HepG2 (cell line): ENCODE measurements at regions not wholly inside any gene's neighbourhood (a gene's known extent, or its start where the extent isn't known, plus 50 kb on each side); places are given as distances from the start of the nearest gene placed in this dataset.

Experiments used
- ATAC-seq: fragments of 200-7000 bp; cut with Tn5 transposase; 3 replicates; pipeline ENCODE4 v1.9.1; 2020; ENCODE audit warnings: mild to moderate bottlenecking, moderate library complexity
- BruUV-seq: library from RNA; stranded (reverse); fragments of 400-500 nt; replicated peaks from 2 replicates; lab custom pipeline; 2021; lab: Mats Ljungman, UMichigan
- CTCF ChIA-PET: fragments of 300-600 bp; formaldehyde crosslinking; extraction: SDS; loops from one replicate; lab custom pipeline; 2021; ENCODE audit warnings: low total read pairs, inconsistent platforms, low intra/inter-chr PET ratio; lab: Yijun Ruan, JAX
- POLR2A ChIA-PET: fragments of 350-600 bp; sonication (Branson Sonifier 250); formaldehyde crosslinking; loops from one replicate; lab custom pipeline; 2020; ENCODE audit warnings: antibody characterized with exemption, inconsistent platforms; lab: Yijun Ruan, JAX
- DNase-seq: peaks from one replicate; pipeline ENCODE4 v3.0.0-alpha.2; 2015; ENCODE audit warnings: low spot score
- FAIRE-seq: peaks from 3 replicates; lab custom pipeline; 2011; peaks lifted over from hg19 to GRCh38; lab: Jason Lieb, UNC
- H2AFZ ChIP-seq: one replicate; pipeline ENCODE4 v1.6.1; 2011; ENCODE audit warnings: low read length, inconsistent platforms
- H3K27ac ChIP-seq: fragments of 300-600 bp; 3 replicates; pipeline ENCODE4 v1.8.0; 2011; ENCODE audit warnings: mixed run types, mild to moderate bottlenecking, mixed read lengths, low read length, inconsistent platforms; ENCODE audit not compliant: insufficient read depth; ENCODE audit errors: extremely low read length
- H3K27me3 ChIP-seq, 2 experiments: fragments of 200-600 bp in 1 of 2; 2 replicates in 1 of 2; 3 replicates in 1 of 2; pipeline versions ENCODE4 v1.6.0 to v1.8.0; 2011; ENCODE audit warnings: low read length in 2 of 2, mild to moderate bottlenecking in 2 of 2, moderate library complexity in 2 of 2, inconsistent platforms in 1 of 2; ENCODE audit not compliant: insufficient read depth in 2 of 2, control insufficient read depth in 1 of 2
- H3K36me3 ChIP-seq, 2 experiments: fragments of 200-600 bp in 1 of 2; replicated peaks in 1 of 2; 2 replicates in 1 of 2; 3 replicates in 1 of 2; pipeline versions ENCODE4 v1.5.1 to v1.8.0; 2011; ENCODE audit warnings: low read length in 2 of 2, inconsistent platforms in 1 of 2; ENCODE audit not compliant: insufficient read depth in 2 of 2, control insufficient read depth in 1 of 2
- H3K4me1 ChIP-seq: 2 replicates; pipeline ENCODE4 v1.5.1; 2012; ENCODE audit warnings: low read length, inconsistent platforms; ENCODE audit not compliant: insufficient read depth
- H3K4me2 ChIP-seq: 2 replicates; pipeline ENCODE4 v1.6.0; 2011; ENCODE audit warnings: low read depth, low read length, inconsistent platforms
- H3K4me3 ChIP-seq, 3 experiments: fragments of 200-600 bp in 1 of 3; sonication (generic), shearing (Covaris generic) in 1 of 3; replicated peaks in 1 of 3; 2 replicates each; pipeline ENCODE4 v1.5.1; 2011 to 2016; ENCODE audit warnings: low read length in 3 of 3, inconsistent platforms in 2 of 3, low read depth in 2 of 3, mild to moderate bottlenecking in 2 of 3, control low read depth in 1 of 3, mixed read lengths in 1 of 3; ENCODE audit not compliant: insufficient read depth in 1 of 3
- H3K79me2 ChIP-seq: one replicate; pipeline ENCODE4 v1.6.1; 2011; ENCODE audit warnings: low read length, inconsistent platforms; ENCODE audit not compliant: insufficient read depth
- H3K9ac ChIP-seq: 2 replicates; pipeline ENCODE4 v1.6.0; 2011; ENCODE audit warnings: mild to moderate bottlenecking, low read depth, low read length, inconsistent platforms; ENCODE audit not compliant: insufficient read depth
- H3K9me3 ChIP-seq: 2 replicates; pipeline ENCODE4 v1.5.1; 2012; ENCODE audit warnings: mild to moderate bottlenecking, low read length
- H4K20me1 ChIP-seq: 2 replicates; pipeline ENCODE4 v1.6.0; 2011; ENCODE audit warnings: inconsistent platforms, mild to moderate bottlenecking, low read length, moderate library complexity; ENCODE audit not compliant: insufficient read depth
- CAMTA2 ChIP-seq: sonication (generic); formaldehyde crosslinking; IDR thresholded peaks from 2 replicates; pipeline ENCODE4 v1.4.0; 2020; ENCODE audit warnings: mild to moderate bottlenecking, missing genetic modification reagents, borderline replicate concordance
- KLF12 ChIP-seq: sonication (generic); formaldehyde crosslinking; IDR thresholded peaks from 2 replicates; pipeline ENCODE4 v1.4.0; 2020; ENCODE audit warnings: missing genetic modification reagents, borderline replicate concordance
- MAZ ChIP-seq, 2 experiments: sonication (generic) in 1 of 2; formaldehyde crosslinking in 1 of 2; IDR thresholded peaks; 2 replicates each; pipeline versions ENCODE4 v1.5.0 to v1.6.1; 2012 to 2020; ENCODE audit warnings: low read depth in 2 of 2, mild to moderate bottlenecking in 2 of 2, borderline replicate concordance in 1 of 2, improper control_type of control experiment in 1 of 2, low read length in 1 of 2, missing genetic modification reagents in 1 of 2, moderate library complexity in 1 of 2
- MTA1 ChIP-seq: sonication (generic); formaldehyde crosslinking; IDR thresholded peaks from 2 replicates; pipeline ENCODE4 v1.4.0; 2020; ENCODE audit warnings: missing genetic modification reagents, mild to moderate bottlenecking, borderline replicate concordance
- NRL ChIP-seq: sonication (generic); formaldehyde crosslinking; IDR thresholded peaks from 2 replicates; pipeline ENCODE4 v1.5.0; 2020; ENCODE audit warnings: missing genetic modification reagents, mild to moderate bottlenecking, moderate library complexity, borderline replicate concordance
- SALL1 ChIP-seq: sonication (generic); formaldehyde crosslinking; IDR thresholded peaks from 2 replicates; pipeline ENCODE4 v1.8.0; 2022; ENCODE audit warnings: mild to moderate bottlenecking, missing genetic modification reagents
- STAT5B ChIP-seq: sonication (generic); formaldehyde crosslinking; IDR thresholded peaks from 2 replicates; pipeline ENCODE4 v1.4.0; 2020; ENCODE audit warnings: missing genetic modification reagents
- ZFYVE20 ChIP-seq: sonication (generic); formaldehyde crosslinking; IDR thresholded peaks from 2 replicates; pipeline ENCODE4 v1.8.0; 2023; ENCODE audit warnings: low read depth, mild to moderate bottlenecking, moderate library complexity, missing genetic modification reagents, borderline replicate concordance
- ZNF180 ChIP-seq: sonication (generic); formaldehyde crosslinking; IDR thresholded peaks from 2 replicates; pipeline ENCODE4 v1.4.0; 2020; ENCODE audit warnings: low read depth, missing genetic modification reagents, borderline replicate concordance
- ZNF652 ChIP-seq: IDR thresholded peaks from 2 replicates; pipeline ENCODE4 v1.6.1; 2016; ENCODE audit warnings: low read depth, borderline replicate concordance
- ZNF768 ChIP-seq: sonication (generic); formaldehyde crosslinking; IDR thresholded peaks from 2 replicates; pipeline ENCODE4 v1.4.0; 2020; ENCODE audit warnings: missing genetic modification reagents
- ZNF772 ChIP-seq: sonication (generic); formaldehyde crosslinking; IDR thresholded peaks from 2 replicates; pipeline ENCODE4 v1.5.0; 2020; ENCODE audit warnings: mild to moderate bottlenecking, missing genetic modification reagents
- ZNF775 ChIP-seq: sonication (generic); formaldehyde crosslinking; IDR thresholded peaks from 2 replicates; pipeline ENCODE4 v1.4.0; 2020; ENCODE audit warnings: missing genetic modification reagents, mild to moderate bottlenecking, moderate library complexity, borderline replicate concordance
- ZSCAN20 ChIP-seq: sonication (generic); formaldehyde crosslinking; IDR thresholded peaks from 2 replicates; pipeline ENCODE4 v1.4.0; 2020; ENCODE audit warnings: missing genetic modification reagents, mild to moderate bottlenecking, borderline replicate concordance
- WGBS: methylation state at CpG from one replicate; pipeline ENCODE4 v1.1.6; 2017; ENCODE audit warnings: low lambda C conversion rate; 5-methylcytosine and 5-hydroxymethylcytosine counted together
- in situ Hi-C: cut with HindIII; loops from 2 replicates; pipeline ENCODE4 v1.10.0; 2017; ENCODE audit warnings: low pct_unique_long_range_greater_than_20kb; ENCODE audit not compliant: extremely low pct_ligation_motif_present
- intact Hi-C: fragments of 100-400 bp; cut with micrococcal nuclease; formaldehyde crosslinking; loops from one replicate; pipeline ENCODE4 v1.10.0; 2022; ENCODE audit not compliant: unreplicated experiment
- TF ChIP-seq, protein P1 (sequence below): sonication (generic); formaldehyde crosslinking; IDR thresholded peaks from 2 replicates; pipeline ENCODE4 v1.4.0; 2020; ENCODE audit warnings: missing genetic modification reagents, low read depth, mild to moderate bottlenecking, borderline replicate concordance
- TF ChIP-seq, protein P2 (sequence below): sonication (generic); formaldehyde crosslinking; IDR thresholded peaks from 2 replicates; pipeline ENCODE4 v1.4.0; 2020; ENCODE audit warnings: mild to moderate bottlenecking, missing genetic modification reagents
- TF ChIP-seq, protein P3 (sequence below): sonication (generic); formaldehyde crosslinking; IDR thresholded peaks from 2 replicates; pipeline ENCODE4 v1.4.0; 2020; ENCODE audit warnings: missing genetic modification reagents
- TF ChIP-seq, protein P4 (sequence below): sonication (generic); formaldehyde crosslinking; IDR thresholded peaks from 2 replicates; pipeline ENCODE4 v1.8.0; 2022; ENCODE audit warnings: mild to moderate bottlenecking, missing genetic modification reagents

DNA sequence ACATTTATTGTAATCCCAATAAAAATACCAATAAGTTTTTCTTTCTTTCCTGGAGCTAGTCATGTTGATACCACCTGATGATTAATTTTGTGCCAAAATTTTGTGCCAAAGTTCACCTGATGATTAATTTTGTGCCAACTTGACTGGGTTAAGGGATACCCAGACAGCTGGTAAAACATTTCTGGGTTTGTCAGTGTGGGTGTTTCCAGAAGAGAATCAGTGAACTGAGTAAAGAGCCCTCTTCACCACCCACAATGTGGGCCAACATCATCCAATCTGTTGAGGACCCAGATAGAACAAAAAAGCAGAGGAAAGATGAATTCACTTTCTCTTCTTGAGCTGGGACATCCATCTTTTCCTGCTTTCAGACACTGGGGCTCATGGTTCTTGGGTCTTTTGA is 292.9 kb downstream of the LMO7 start (continued):
- TF ChIP-seq MAZ (IDR thresholded peaks at IDR 0.05; ENCODE audit: borderline replicate concordance, low read depth, low read length) = no peak
- no peak for TF ChIP-seq MAZ (CRISPR knock-in tag; IDR thresholded peaks at IDR 0.05; ENCODE audit: low read depth)
- no peak for TF ChIP-seq ZSCAN20
- TF ChIP-seq, protein P1, sequence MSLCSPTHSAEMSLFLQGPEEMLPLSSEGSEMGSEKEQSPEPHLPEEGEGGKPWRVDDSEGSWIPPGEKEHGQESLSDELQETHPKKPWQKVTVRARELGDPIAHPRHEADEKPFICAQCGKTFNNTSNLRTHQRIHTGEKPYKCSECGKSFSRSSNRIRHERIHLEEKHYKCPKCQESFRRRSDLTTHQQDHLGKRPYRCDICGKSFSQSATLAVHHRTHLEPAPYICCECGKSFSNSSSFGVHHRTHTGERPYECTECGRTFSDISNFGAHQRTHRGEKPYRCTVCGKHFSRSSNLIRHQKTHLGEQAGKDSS (CRISPR knock-in tag) = no peak

DNA sequence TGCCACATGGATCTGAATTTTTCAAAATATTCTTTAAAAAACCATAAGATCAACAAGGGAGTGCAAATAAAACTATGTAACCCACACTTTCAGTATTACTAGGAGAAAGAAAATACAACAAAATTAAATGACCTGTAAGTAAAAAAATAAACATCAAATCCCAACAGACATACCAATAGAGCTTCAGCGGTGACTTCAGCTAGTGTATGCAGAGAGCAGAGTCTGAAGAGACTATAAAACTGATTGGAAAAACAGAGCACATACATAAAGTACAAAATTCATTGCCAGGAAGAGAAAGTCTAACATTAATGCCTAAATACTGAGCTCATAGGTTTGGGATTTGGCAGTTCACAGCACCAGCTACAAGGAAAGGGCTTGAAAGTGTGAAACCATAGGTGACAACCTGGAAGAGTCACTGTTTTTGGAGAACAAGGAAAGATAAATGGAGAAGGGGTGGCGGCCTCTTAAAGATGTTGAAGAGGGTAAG is 291.1 kb downstream of the LMO7 start:
- no peaks in the 10 kb centered on the region for H3K36me3 ChIP-seq
- POLR2A ChIA-PET = no interaction called here
- FAIRE-seq (no peak), ATAC-seq (no peak), DNase-seq (no peak)
- WGBS = 1% methylated on average over 2 of the region's 2 CpGs
- CTCF ChIA-PET = no interaction called here
- no peak overlapping the region for H3K4me2 ChIP-seq
- BruUV-seq = no TSS peak
- H3K9me3 ChIP-seq = no peaks in the 10 kb centered on the region
- H2AFZ ChIP-seq = no peak overlapping the region
- H3K4me1 ChIP-seq = no peaks in the 10 kb centered on the region
- H4K20me1 ChIP-seq = no peaks in the 10 kb centered on the region
- no peaks in the 10 kb centered on the region for H3K79me2 ChIP-seq
- H3K4me3 ChIP-seq = no peak overlapping the region
- no peak for TF ChIP-seq ZFYVE20 (CRISPR knock-in tag)
- TF ChIP-seq NRL = no peak
- TF ChIP-seq, protein P2, sequence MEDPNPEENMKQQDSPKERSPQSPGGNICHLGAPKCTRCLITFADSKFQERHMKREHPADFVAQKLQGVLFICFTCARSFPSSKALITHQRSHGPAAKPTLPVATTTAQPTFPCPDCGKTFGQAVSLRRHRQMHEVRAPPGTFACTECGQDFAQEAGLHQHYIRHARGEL (CRISPR knock-in tag) = no peak
- TF ChIP-seq, protein P3, sequence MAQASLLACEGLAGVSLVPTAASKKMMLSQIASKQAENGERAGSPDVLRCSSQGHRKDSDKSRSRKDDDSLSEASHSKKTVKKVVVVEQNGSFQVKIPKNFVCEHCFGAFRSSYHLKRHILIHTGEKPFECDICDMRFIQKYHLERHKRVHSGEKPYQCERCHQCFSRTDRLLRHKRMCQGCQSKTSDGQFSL = no peak
- no peak for TF ChIP-seq ZNF768
- TF ChIP-seq SALL1 (CRISPR knock-in tag) = no peak
- TF ChIP-seq ZNF652 (CRISPR knock-in tag) = no peak
- TF ChIP-seq, protein P4, sequence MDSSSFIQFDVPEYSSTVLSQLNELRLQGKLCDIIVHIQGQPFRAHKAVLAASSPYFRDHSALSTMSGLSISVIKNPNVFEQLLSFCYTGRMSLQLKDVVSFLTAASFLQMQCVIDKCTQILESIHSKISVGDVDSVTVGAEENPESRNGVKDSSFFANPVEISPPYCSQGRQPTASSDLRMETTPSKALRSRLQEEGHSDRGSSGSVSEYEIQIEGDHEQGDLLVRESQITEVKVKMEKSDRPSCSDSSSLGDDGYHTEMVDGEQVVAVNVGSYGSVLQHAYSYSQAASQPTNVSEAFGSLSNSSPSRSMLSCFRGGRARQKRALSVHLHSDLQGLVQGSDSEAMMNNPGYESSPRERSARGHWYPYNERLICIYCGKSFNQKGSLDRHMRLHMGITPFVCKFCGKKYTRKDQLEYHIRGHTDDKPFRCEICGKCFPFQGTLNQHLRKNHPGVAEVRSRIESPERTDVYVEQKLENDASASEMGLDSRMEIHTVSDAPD (CRISPR knock-in tag) = no peak
- TF ChIP-seq ZNF180 (CRISPR knock-in tag) = no peak
- TF ChIP-seq STAT5B (CRISPR knock-in tag) = no peak
- no peak for TF ChIP-seq KLF12 (CRISPR knock-in tag)
- no peak for TF ChIP-seq CAMTA2 (CRISPR knock-in tag)
- TF ChIP-seq ZNF772 (CRISPR knock-in tag) = no peak
- no peak for TF ChIP-seq ZNF775 (CRISPR knock-in tag)
- TF ChIP-seq MTA1 (CRISPR knock-in tag) = no peak
- no peaks in the 10 kb centered on the region for H3K27me3 ChIP-seq
- H3K9ac ChIP-seq = no peak overlapping the region
- no peak overlapping the region for H3K27ac ChIP-seq
- in situ Hi-C loops (no loop called here), intact Hi-C loops (no loop called here)
